ENCODE measurements at regions not wholly inside any gene's neighbourhood (a gene's known extent, or its start where the extent isn't known, plus 50 kb on each side); places are given as distances from the start of the nearest gene placed in this dataset.
"Not testable (repeated sequence)": the region's sequence is repeated elsewhere in the genome, so short reads cannot be mapped to it uniquely, and the experiment has no call there.

- Histone ChIP-seq H3K36me3 (no peaks in the 10 kb centered on the region), H3K9me3 (no peaks in the 10 kb centered on the region), H3K4me1 (no peaks in the 10 kb centered on the region), H3K27me3 (no peaks in the 10 kb centered on the region), H3K27ac (no peak overlapping the region), H3K4me3 (no peak overlapping the region)
- no peak for TF ChIP-seq CTCF (IDR thresholded peaks at IDR 0.05)
- DNase-seq (ENCODE audit: low spot score), result no peak
Measured at GRCh38 chr4:164623099-164623498, 130.8 kb upstream of the SMIM31 start.

DNA sequence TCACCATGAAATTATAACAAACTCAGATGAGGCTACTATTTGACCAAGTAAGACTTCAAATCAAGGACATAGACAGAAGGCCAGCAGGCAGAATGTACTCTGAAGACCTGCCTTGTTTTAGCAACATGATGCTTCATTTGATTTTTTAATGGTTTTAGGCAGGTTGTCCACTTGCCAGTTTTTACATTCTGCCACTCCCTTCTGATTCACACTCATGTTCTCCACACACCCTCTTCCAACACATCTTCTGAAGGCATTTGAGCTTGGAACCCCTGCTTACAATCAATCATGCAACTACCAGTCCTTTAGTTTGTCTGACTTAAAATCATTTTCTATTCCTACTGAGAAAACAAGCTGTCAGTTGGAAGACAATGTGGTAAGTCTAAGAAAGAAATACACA, 114.9 kb upstream of the SMIM31 start:
- no peak for TF ChIP-seq CTCF (IDR thresholded peaks at IDR 0.05)
- H3K27me3 ChIP-seq, result no peaks in the 10 kb centered on the region
- H3K9me3 ChIP-seq, result no peaks in the 10 kb centered on the region
- no peaks in the 10 kb centered on the region for H3K36me3 ChIP-seq
- H3K27ac ChIP-seq, result no peak overlapping the region
- DNase-seq (ENCODE audit: low spot score), result no peak
- no peak overlapping the region for H3K4me3 ChIP-seq
- H3K4me1 ChIP-seq, result no peaks in the 10 kb centered on the region

DNA sequence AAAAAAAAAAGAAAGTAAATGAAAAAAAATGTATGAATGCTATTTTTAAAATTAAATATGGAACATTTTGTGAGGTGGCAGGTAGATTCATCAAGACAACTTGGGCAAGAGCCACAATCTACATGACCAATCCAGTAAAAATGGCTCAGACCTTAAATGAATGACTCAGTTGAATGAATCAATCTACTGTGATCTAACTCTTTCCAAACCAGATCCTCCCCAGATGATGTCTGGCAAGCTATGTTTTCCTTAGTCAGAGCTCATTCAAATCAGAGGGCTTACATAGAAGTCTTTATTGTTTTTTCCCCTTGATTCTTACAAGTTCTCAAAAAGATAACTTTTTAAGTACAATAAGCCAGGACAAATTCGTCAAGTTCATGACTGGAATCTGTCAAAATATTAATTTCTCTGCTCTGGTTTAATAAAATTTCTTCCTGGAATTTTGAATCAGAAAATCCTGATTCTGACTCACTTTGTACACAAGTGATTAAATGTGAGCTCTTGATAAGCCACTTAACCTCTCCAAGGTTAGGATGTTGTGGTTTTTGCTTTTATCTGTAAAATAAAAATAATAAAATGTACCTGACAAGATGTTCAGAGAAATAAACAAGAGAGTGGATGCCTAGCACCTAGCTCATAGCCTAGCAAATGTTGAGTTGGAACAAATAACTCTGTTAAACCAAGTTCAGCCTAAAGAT, 105.6 kb upstream of the SMIM31 start:
- Histone ChIP-seq H3K4me1 (no peaks in the 10 kb centered on the region), H3K4me3 (no peak overlapping the region), H3K9me3 (no peaks in the 10 kb centered on the region), H3K27ac (no peak overlapping the region), H3K36me3 (no peaks in the 10 kb centered on the region), H3K27me3 (no peaks in the 10 kb centered on the region)
- no peak for TF ChIP-seq CTCF (IDR thresholded peaks at IDR 0.05)
- no peak for DNase-seq (ENCODE audit: low spot score)

DNA sequence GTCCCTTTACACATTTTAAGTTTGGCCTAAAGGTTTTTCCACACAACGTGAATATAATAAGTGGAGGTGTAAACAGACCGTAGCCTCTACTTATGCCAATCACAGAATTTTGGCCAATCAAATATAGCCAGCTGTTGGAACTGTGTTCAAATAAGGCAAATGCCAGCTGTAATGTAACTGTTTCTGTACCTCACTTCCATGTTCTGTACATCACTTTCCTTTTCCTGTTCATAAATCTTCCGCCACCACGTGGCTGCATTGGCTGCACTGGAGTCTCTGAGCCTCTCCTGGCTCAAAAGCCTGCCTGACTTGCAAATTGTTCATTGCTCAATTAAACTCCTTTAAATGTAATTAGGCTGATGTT, 105.1 kb upstream of the SMIM31 start:
- no peaks in the 10 kb centered on the region for H3K9me3 ChIP-seq

DNA sequence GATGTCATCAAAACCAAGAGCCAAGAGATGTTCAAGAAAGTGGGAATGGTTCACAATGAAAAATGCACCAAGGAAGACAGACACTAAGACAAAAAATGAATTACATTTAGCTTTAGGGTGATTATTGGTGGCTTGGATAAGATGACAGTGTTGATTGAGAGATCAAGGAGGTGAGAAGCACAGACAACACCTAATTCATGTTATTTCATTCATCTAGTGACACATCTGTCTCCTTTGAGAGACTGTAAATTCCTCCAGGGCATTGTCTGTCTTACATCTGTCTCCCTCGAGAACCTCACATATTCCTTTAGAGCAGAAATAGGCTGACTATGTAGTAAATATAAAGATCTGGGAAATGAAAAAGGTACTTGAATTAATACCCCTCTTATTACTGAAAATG, 94.2 kb upstream of the SMIM31 start:
- no peaks in the 10 kb centered on the region for H3K36me3 ChIP-seq
- no peaks in the 10 kb centered on the region for H3K4me1 ChIP-seq
- TF ChIP-seq CTCF (IDR thresholded peaks at IDR 0.05), result no peak
- no peak overlapping the region for H3K4me3 ChIP-seq
- DNase-seq (ENCODE audit: low spot score), result no peak
- no peaks in the 10 kb centered on the region for H3K9me3 ChIP-seq
- H3K27ac ChIP-seq, result no peak overlapping the region
- no peaks in the 10 kb centered on the region for H3K27me3 ChIP-seq

More for the DNA sequence above, 105.1 kb upstream of the SMIM31 start:
- TF ChIP-seq CTCF (IDR thresholded peaks at IDR 0.05), result no peak
- Histone ChIP-seq H3K36me3 (no peaks in the 10 kb centered on the region), H3K4me3 (no peak overlapping the region), H3K27me3 (no peaks in the 10 kb centered on the region), H3K27ac (no peak overlapping the region), H3K4me1 (no peaks in the 10 kb centered on the region)
- DNase-seq (ENCODE audit: low spot score), result no peak

DNA sequence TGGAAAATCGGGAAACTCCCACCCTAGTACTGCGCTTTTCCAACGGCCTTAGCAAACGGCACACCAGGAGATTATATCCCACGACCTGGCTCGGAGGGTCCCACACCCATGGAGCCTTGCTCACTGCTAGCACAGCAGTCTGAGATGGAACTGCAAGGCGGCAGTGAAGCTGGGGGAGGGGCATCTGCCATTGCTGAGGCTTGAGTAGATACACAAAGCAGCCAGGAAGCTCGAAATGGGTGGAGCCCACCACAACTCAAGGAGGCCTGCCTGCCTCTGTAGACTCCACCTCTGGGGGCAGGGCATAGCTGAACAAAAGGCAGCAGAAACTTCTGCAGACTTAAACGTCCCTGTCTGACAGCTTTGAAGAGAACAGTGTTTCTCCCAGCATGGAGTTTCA, 77.8 kb upstream of the SMIM31 start:
- not testable (repeated sequence) for DNase-seq (ENCODE audit: low spot score); H3K4me1 ChIP-seq; H3K4me3 ChIP-seq; H3K27ac ChIP-seq; H3K36me3 ChIP-seq; H3K9me3 ChIP-seq; H3K27me3 ChIP-seq

Data from right atrium auricular region (tissue), 2 donors.